H1 (cell line): ENCODE measurements at regions not wholly inside any gene's neighbourhood (a gene's known extent, or its start where the extent isn't known, plus 50 kb on each side); places are given as distances from the start of the nearest gene placed in this dataset.

Source experiments
- CTCF ChIA-PET: fragments of 300-600 bp; sonication (Branson Sonifier 250); formaldehyde crosslinking; loops from one replicate; lab custom pipeline; 2021; ENCODE audit not compliant: partially characterized antibody; lab: Charles Lee
- POLR2A ChIA-PET: fragments of 300-600 bp; sonication (Branson Sonifier 250); formaldehyde crosslinking; loops from one replicate; lab custom pipeline; 2021; ENCODE audit warnings: inconsistent platforms; ENCODE audit not compliant: partially characterized antibody; lab: Charles Lee
- DNase-seq, 2 experiments: peaks; one replicate each; pipeline versions ENCODE4 v3.0.0 to v3.0.0-alpha.2; 2010 to 2022; ENCODE audit warnings: low spot score in 2 of 2, low read depth in 1 of 2, mixed read lengths in 1 of 2
- FAIRE-seq: peaks from 2 replicates; lab custom pipeline; 2011; peaks lifted over from hg19 to GRCh38; lab: Jason Lieb, UNC
- H2AFZ ChIP-seq: 2 replicates; pipeline ENCODE4 v1.8.1; 2012; ENCODE audit warnings: low read length, inconsistent platforms
- H2AK5ac ChIP-seq: 2 replicates; pipeline ENCODE4 v1.6.1; 2013; ENCODE audit warnings: low read depth, low read length
- H2BK120ac ChIP-seq: replicated peaks from 2 replicates; pipeline ENCODE3; 2013; ENCODE audit warnings: low read depth, low read length, inconsistent platforms
- H2BK12ac ChIP-seq: 2 replicates; pipeline ENCODE4 v1.6.1; 2013; ENCODE audit warnings: low read depth, low read length
- H2BK15ac ChIP-seq: 2 replicates; pipeline ENCODE4 v1.6.1; 2013; ENCODE audit warnings: low read length
- H2BK20ac ChIP-seq: 2 replicates; pipeline ENCODE4 v1.6.1; 2013; ENCODE audit warnings: low read length
- H2BK5ac ChIP-seq: 2 replicates; pipeline ENCODE4 v1.6.1; 2013; ENCODE audit warnings: low read depth, low read length
- H3K14ac ChIP-seq: 2 replicates; pipeline ENCODE4 v1.6.1; 2013; ENCODE audit warnings: inconsistent platforms; ENCODE audit not compliant: insufficient read length
- H3K18ac ChIP-seq: 2 replicates; pipeline ENCODE4 v1.6.1; 2013; ENCODE audit warnings: low read length; ENCODE audit errors: extremely low read depth
- H3K23ac ChIP-seq: 2 replicates; pipeline ENCODE4 v1.6.1; 2013; ENCODE audit warnings: inconsistent platforms; ENCODE audit not compliant: insufficient read length
- H3K23me2 ChIP-seq: 2 replicates; pipeline ENCODE4 v1.6.1; 2013; ENCODE audit warnings: low read depth, low read length
- H3K27ac ChIP-seq: 2 replicates; pipeline ENCODE4 v1.6.1; 2011; ENCODE audit warnings: low read depth, low read length, inconsistent platforms
- H3K27me3 ChIP-seq, 4 experiments: replicated peaks in 1 of 4; 1 replicate in 1 of 4; 2 replicates in 3 of 4; pipeline versions ENCODE4 v1.6.1 to v1.8.1; 2011 to 2013; ENCODE audit warnings: low read length in 3 of 4, mild to moderate bottlenecking in 3 of 4, inconsistent platforms in 2 of 4, mixed read lengths in 2 of 4, moderate library complexity in 1 of 4; ENCODE audit not compliant: control insufficient read depth in 3 of 4, insufficient read depth in 3 of 4; ENCODE audit errors: extremely low read depth in 1 of 4
- H3K36me3 ChIP-seq, 4 experiments: 2 replicates each; pipeline versions ENCODE4 v1.6.1 to v1.8.1; 2011 to 2013; ENCODE audit warnings: mild to moderate bottlenecking in 4 of 4, low read length in 3 of 4, moderate library complexity in 2 of 4, control low read depth in 1 of 4, inconsistent platforms in 1 of 4; ENCODE audit not compliant: insufficient read depth in 4 of 4, control insufficient read depth in 2 of 4
- H3K4ac ChIP-seq: replicated peaks from 2 replicates; pipeline ENCODE3; 2013; ENCODE audit warnings: low read length, low read depth, mixed read lengths, inconsistent platforms; ENCODE audit not compliant: insufficient read length
- H3K4me1 ChIP-seq, 4 experiments: replicated peaks in 1 of 4; 1 replicate in 1 of 4; 2 replicates in 3 of 4; pipeline versions ENCODE4 v1.6.1 to v1.8.1; 2011 to 2013; ENCODE audit warnings: low read length in 3 of 4, inconsistent platforms in 2 of 4, mixed read lengths in 1 of 4; ENCODE audit not compliant: insufficient read depth in 4 of 4, control insufficient read depth in 3 of 4
- H3K4me2 ChIP-seq, 2 experiments: 2 replicates each; pipeline versions ENCODE4 v1.6.1 to v1.8.1; 2011 to 2013; ENCODE audit warnings: low read depth in 2 of 2, low read length in 2 of 2, control low read depth in 1 of 2, inconsistent platforms in 1 of 2, mild to moderate bottlenecking in 1 of 2; ENCODE audit not compliant: insufficient read depth in 1 of 2
- H3K4me3 ChIP-seq, 4 experiments: fragments of 200-600, 300-600 bp in 1 of 4; sonication (generic), shearing (Covaris generic), sonication (Bioruptor Twin) in 1 of 4; 2 replicates each; pipeline versions ENCODE4 v1.5.1 to v1.8.1; 2011 to 2016; ENCODE audit warnings: low read length in 4 of 4, low read depth in 3 of 4, control low read depth in 2 of 4, inconsistent platforms in 2 of 4, mild to moderate bottlenecking in 2 of 4, mixed read lengths in 1 of 4, moderate library complexity in 1 of 4; ENCODE audit not compliant: insufficient read depth in 2 of 4; ENCODE audit errors: extremely low read depth in 1 of 4
- H3K56ac ChIP-seq: replicated peaks from 2 replicates; pipeline ENCODE3; 2013; ENCODE audit warnings: low read depth, mild to moderate bottlenecking, mixed read lengths, low read length, inconsistent platforms; ENCODE audit not compliant: insufficient read length
- H3K79me1 ChIP-seq: 2 replicates; pipeline ENCODE4 v1.6.1; 2013; ENCODE audit warnings: low read depth, low read length, control low read depth
- H3K79me2 ChIP-seq, 2 experiments: 2 replicates each; pipeline versions ENCODE4 v1.6.1 to v1.8.1; 2012 to 2013; ENCODE audit warnings: low read length in 2 of 2, mild to moderate bottlenecking in 2 of 2, inconsistent platforms in 1 of 2; ENCODE audit not compliant: insufficient read depth in 2 of 2, control insufficient read depth in 1 of 2
- H3K9ac ChIP-seq, 4 experiments: replicated peaks in 1 of 4; 1 replicate in 1 of 4; 2 replicates in 3 of 4; pipeline versions ENCODE4 v1.6.1 to v1.8.1; 2011 to 2013; ENCODE audit warnings: low read depth in 3 of 4, low read length in 3 of 4, control low read depth in 2 of 4, mild to moderate bottlenecking in 2 of 4, moderate library complexity in 2 of 4, inconsistent platforms in 1 of 4; ENCODE audit errors: extremely low read depth in 1 of 4
- H3K9me3 ChIP-seq, 2 experiments: 2 replicates each; pipeline versions ENCODE4 v1.6.1 to v1.8.1; 2012 to 2013; ENCODE audit warnings: mild to moderate bottlenecking in 2 of 2, moderate library complexity in 2 of 2, control low read depth in 1 of 2, inconsistent platforms in 1 of 2, low read depth in 1 of 2, low read length in 1 of 2, mixed read lengths in 1 of 2; ENCODE audit not compliant: insufficient read depth in 2 of 2
- H4K20me1 ChIP-seq, 2 experiments: replicated peaks in 1 of 2; 2 replicates each; pipeline versions ENCODE3 to v1.8.1; 2011 to 2013; ENCODE audit warnings: inconsistent platforms in 2 of 2, low read length in 2 of 2, mild to moderate bottlenecking in 1 of 2; ENCODE audit not compliant: insufficient read depth in 2 of 2, control insufficient read depth in 1 of 2
- H4K5ac ChIP-seq: 2 replicates; pipeline ENCODE4 v1.6.1; 2013; ENCODE audit warnings: low read length, low read depth, mixed read lengths, inconsistent platforms; ENCODE audit not compliant: insufficient read length
- H4K8ac ChIP-seq: 2 replicates; pipeline ENCODE4 v1.8.0; 2013; ENCODE audit warnings: mild to moderate bottlenecking, moderate library complexity, low read length, inconsistent platforms; ENCODE audit not compliant: insufficient read depth; ENCODE audit errors: extremely low read depth
- H4K91ac ChIP-seq: replicated peaks from 2 replicates; pipeline ENCODE3; 2013; ENCODE audit warnings: low read length, mixed read lengths, inconsistent platforms; ENCODE audit not compliant: insufficient read length
- BRCA1 ChIP-seq: IDR thresholded peaks from 2 replicates; pipeline ENCODE4 v1.6.1; 2012; ENCODE audit warnings: low read depth, low read length, improper control_type of control experiment
- CBX5 ChIP-seq: fragments of 300-800, 300-1000 bp; sonication (generic); IDR thresholded peaks from 2 replicates; pipeline ENCODE4 v1.7.1; 2016; ENCODE audit warnings: antibody characterized with exemption, low read length, low read depth
- CBX8 ChIP-seq: fragments of 300-800, 300-1000 bp; sonication (generic); IDR thresholded peaks from 2 replicates; pipeline ENCODE4 v1.7.1; 2016; ENCODE audit warnings: low read depth, low read length, borderline replicate concordance
- CEBPB ChIP-seq: IDR thresholded peaks from 2 replicates; pipeline ENCODE4 v1.6.1; 2012; ENCODE audit warnings: low read depth, low read length
- CHD2 ChIP-seq: IDR thresholded peaks from 2 replicates; pipeline ENCODE4 v1.6.1; 2012; ENCODE audit warnings: low read length, improper control_type of control experiment
- POLR2AphosphoS5 ChIP-seq: IDR thresholded peaks from 2 replicates; pipeline ENCODE4 v1.6.1; 2011; ENCODE audit warnings: low read depth, low read length
- SP1 ChIP-seq: IDR thresholded peaks from 2 replicates; pipeline ENCODE4 v1.6.1; 2011; ENCODE audit warnings: low read depth, low read length
- WGBS, 2 experiments: shearing (Covaris generic) in 1 of 2; methylation state at CpG; one replicate each; pipeline versions ENCODE4 v1.1.6 to v1.1.7; 2013 to 2015; ENCODE audit warnings: low lambda C conversion rate in 2 of 2, mixed read lengths in 2 of 2, inconsistent platforms in 1 of 2, low coverage in 1 of 2, missing lambda C conversion rate in 1 of 2; ENCODE audit not compliant: insufficient replicate concordance in 2 of 2, insufficient coverage in 1 of 2, insufficient read length in 1 of 2; ENCODE audit errors: extremely low coverage in 1 of 2, missing lambda C conversion rate in 1 of 2; 5-methylcytosine and 5-hydroxymethylcytosine counted together
- TF ChIP-seq, protein P1 (sequence below), 3 experiments: IDR thresholded peaks; 1 replicate in 2 of 3; 2 replicates in 1 of 3; pipeline versions ENCODE4 v1.5.1 to v1.6.1; 2011; ENCODE audit warnings: low read length in 3 of 3, mild to moderate bottlenecking in 3 of 3, inconsistent platforms in 2 of 3, low read depth in 1 of 3, moderate library complexity in 1 of 3; ENCODE audit not compliant: insufficient read depth in 1 of 3; ENCODE audit errors: control extremely low read depth in 1 of 3

DNA sequence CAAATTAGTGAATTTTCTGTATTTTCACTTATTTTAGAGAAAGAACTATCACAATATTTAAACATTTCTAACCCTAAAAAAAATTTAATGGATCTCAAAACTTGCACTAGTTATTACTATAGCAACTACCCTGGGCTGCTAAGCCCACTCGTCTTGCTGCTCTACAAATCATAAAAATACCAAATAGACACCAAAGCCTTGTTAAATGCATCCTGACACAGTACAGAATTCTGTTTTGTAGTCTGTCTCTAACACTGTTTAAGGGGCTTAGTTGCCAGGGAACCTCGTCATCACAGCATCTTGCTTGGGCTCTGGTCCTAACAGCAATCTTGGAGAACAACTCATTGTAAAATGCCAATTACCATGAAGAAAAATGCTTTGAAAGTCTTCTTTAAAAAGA is 56.9 kb upstream of the MBOAT1 start:
- Histone ChIP-seq H3K14ac (no peak overlapping the region), H3K56ac (no peak overlapping the region), H2AFZ (no peak overlapping the region), H4K20me1 (no peaks in the 10 kb centered on the region), H3K4ac (no peak overlapping the region), H3K27ac (no peak overlapping the region), H3K27me3 (no peaks in the 10 kb centered on the region), H2BK15ac (no peak overlapping the region)
- TF ChIP-seq BRCA1 (no peak), CBX8 (no peak), CBX5 (no peak), POLR2AphosphoS5 (no peak), CHD2 (no peak), CEBPB (no peak), SP1 (no peak)
- TF ChIP-seq, protein P1, sequence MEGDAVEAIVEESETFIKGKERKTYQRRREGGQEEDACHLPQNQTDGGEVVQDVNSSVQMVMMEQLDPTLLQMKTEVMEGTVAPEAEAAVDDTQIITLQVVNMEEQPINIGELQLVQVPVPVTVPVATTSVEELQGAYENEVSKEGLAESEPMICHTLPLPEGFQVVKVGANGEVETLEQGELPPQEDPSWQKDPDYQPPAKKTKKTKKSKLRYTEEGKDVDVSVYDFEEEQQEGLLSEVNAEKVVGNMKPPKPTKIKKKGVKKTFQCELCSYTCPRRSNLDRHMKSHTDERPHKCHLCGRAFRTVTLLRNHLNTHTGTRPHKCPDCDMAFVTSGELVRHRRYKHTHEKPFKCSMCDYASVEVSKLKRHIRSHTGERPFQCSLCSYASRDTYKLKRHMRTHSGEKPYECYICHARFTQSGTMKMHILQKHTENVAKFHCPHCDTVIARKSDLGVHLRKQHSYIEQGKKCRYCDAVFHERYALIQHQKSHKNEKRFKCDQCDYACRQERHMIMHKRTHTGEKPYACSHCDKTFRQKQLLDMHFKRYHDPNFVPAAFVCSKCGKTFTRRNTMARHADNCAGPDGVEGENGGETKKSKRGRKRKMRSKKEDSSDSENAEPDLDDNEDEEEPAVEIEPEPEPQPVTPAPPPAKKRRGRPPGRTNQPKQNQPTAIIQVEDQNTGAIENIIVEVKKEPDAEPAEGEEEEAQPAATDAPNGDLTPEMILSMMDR (IDR thresholded peaks at IDR 0.05; ENCODE audit: control extremely low read depth in 1 of 3, insufficient read depth in 1 of 3, low read depth in 1 of 3, low read length in 3 of 3) = no peak
- TF ChIP-seq, all 59 proteins: peak for 0
- no peak overlapping the region for H2BK12ac ChIP-seq
- H3K4me1 ChIP-seq = no peaks in the 10 kb centered on the region
- no peak overlapping the region for H4K8ac ChIP-seq
- H3K23ac ChIP-seq = no peak overlapping the region
- H3K23me2 ChIP-seq = no peaks in the 10 kb centered on the region
- no peak overlapping the region for H3K9ac ChIP-seq
- H4K5ac ChIP-seq = no peak overlapping the region
- H2AK5ac ChIP-seq = no peak overlapping the region
- DNase-seq (no peak), FAIRE-seq (no peak)
- H3K9me3 ChIP-seq = no peaks in the 10 kb centered on the region
- no peaks in the 10 kb centered on the region for H3K36me3 ChIP-seq
- 94% methylated on average over 2 of the region's 2 CpGs; no CpG with 5 or more reads in 1 of the 2 experiments for WGBS, 2 experiments
- ChIA-PET CTCF (interaction anchor here (0.7 to 1.0 kb wide), 2 partner anchors 10 to 314 kb away, joined by 3 read pairs; no protein-coding TSS in a partner anchor), POLR2A (no interaction called here)
- H3K79me1 ChIP-seq = no peaks in the 10 kb centered on the region
- H3K79me2 ChIP-seq = no peaks in the 10 kb centered on the region
- no peak overlapping the region for H2BK5ac ChIP-seq
- no peak overlapping the region for H3K4me2 ChIP-seq
- H2BK120ac ChIP-seq = no peak overlapping the region
- H3K4me3 ChIP-seq = no peak overlapping the region
- no peak overlapping the region for H2BK20ac ChIP-seq
- H4K91ac ChIP-seq = no peak overlapping the region
- no peak overlapping the region for H3K18ac ChIP-seq
